ENCODE measurements at regions not wholly inside any gene's neighbourhood (a gene's known extent, or its start where the extent isn't known, plus 50 kb on each side); places are given as distances from the start of the nearest gene placed in this dataset.

DNA sequence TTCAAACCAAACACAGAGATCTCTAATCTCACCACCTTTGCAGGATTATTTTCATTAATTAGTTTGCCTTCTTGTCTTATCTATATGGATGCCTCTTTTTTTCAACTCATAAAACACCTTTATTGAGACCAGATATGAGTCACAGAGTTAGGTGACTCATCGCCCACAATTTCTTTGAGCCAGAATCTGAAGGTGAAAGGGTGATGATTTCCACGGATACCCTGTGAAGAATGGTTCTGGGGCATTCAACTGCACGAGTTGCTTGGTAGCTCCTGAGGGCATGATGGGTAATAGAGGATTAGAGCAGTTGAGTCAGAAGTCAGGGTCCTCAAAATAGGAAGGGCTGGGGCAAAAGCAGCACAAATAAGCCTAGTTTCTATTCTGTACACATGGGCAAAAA, 128.2 kb downstream of the TBX19 start (continued):
- TF ChIP-seq SMC3 (IDR thresholded peaks at IDR 0.05; ENCODE audit: borderline replicate concordance, low read length) (no peak), ATF7 (IDR thresholded peaks at IDR 0.05; ENCODE audit: low read depth) (peak; percentile 69), EZH2 (IDR thresholded peaks at IDR 0.05; ENCODE audit: borderline replicate concordance, control insufficient read depth, low read depth, low read length) (no peak), MYC (IDR thresholded peaks at IDR 0.05; ENCODE audit: insufficient read depth, insufficient read length, insufficient replicate concordance, low read length, severe bottlenecking) (no peak), TCF3 (IDR thresholded peaks at IDR 0.05; ENCODE audit: borderline replicate concordance, insufficient read depth, low read depth, low read length) (no peak), EP300 (IDR thresholded peaks at IDR 0.05; ENCODE audit: borderline replicate concordance in 1 of 2, control insufficient read depth in 1 of 2, low read depth in 2 of 2, low read length in 2 of 2) (peak in 1 of 2 experiments; percentile 49; a peak in 1 of 4 replicates), ZNF24 (IDR thresholded peaks at IDR 0.05) (no peak), SUPT20H (IDR thresholded peaks at IDR 0.05; ENCODE audit: borderline replicate concordance, control insufficient read depth, low read depth, low read length) (no peak), RUNX3 (IDR thresholded peaks at IDR 0.05; ENCODE audit: low read length) (peak; percentile 50; the same call in 1 of the 2 replicates), BCLAF1 (IDR thresholded peaks at IDR 0.05) (no peak), IKZF1 (conservative IDR thresholded peaks at IDR 0.05) (peak; percentile 52), RBBP5 (conservative IDR thresholded peaks at IDR 0.05) (no peak), NBN (IDR thresholded peaks at IDR 0.05) (0 out of 2 replicates have a peak, but pooled peaks have one; percentile 27), JUNB (IDR thresholded peaks at IDR 0.05) (peak; percentile 86), SIN3A (IDR thresholded peaks at IDR 0.05; ENCODE audit: low read depth, low read length) (no peak), CBX3 (IDR thresholded peaks at IDR 0.05; ENCODE audit: borderline replicate concordance, low read depth) (no peak), TARDBP (IDR thresholded peaks at IDR 0.05; ENCODE audit: borderline replicate concordance) (no peak), CHD2 (IDR thresholded peaks at IDR 0.05; ENCODE audit: borderline replicate concordance, low read depth, low read length) (no peak), ZNF207 (IDR thresholded peaks at IDR 0.05; ENCODE audit: borderline replicate concordance) (no peak), SMAD1 (IDR thresholded peaks at IDR 0.05; ENCODE audit: low read depth, partially characterized antibody) (no peak), CBX5 (IDR thresholded peaks at IDR 0.05; ENCODE audit: low read depth) (no peak), FOXK2 (IDR thresholded peaks at IDR 0.05) (no peak), BRCA1 (IDR thresholded peaks at IDR 0.05; ENCODE audit: low read depth, low read length) (no peak), POLR2A (IDR thresholded peaks at IDR 0.05; ENCODE audit: low read depth, low read length) (no peak), CREM (IDR thresholded peaks at IDR 0.05; ENCODE audit: low read depth) (peak; percentile 23; the same call in 1 of the 2 replicates)
- TF ChIP-seq, protein P1, sequence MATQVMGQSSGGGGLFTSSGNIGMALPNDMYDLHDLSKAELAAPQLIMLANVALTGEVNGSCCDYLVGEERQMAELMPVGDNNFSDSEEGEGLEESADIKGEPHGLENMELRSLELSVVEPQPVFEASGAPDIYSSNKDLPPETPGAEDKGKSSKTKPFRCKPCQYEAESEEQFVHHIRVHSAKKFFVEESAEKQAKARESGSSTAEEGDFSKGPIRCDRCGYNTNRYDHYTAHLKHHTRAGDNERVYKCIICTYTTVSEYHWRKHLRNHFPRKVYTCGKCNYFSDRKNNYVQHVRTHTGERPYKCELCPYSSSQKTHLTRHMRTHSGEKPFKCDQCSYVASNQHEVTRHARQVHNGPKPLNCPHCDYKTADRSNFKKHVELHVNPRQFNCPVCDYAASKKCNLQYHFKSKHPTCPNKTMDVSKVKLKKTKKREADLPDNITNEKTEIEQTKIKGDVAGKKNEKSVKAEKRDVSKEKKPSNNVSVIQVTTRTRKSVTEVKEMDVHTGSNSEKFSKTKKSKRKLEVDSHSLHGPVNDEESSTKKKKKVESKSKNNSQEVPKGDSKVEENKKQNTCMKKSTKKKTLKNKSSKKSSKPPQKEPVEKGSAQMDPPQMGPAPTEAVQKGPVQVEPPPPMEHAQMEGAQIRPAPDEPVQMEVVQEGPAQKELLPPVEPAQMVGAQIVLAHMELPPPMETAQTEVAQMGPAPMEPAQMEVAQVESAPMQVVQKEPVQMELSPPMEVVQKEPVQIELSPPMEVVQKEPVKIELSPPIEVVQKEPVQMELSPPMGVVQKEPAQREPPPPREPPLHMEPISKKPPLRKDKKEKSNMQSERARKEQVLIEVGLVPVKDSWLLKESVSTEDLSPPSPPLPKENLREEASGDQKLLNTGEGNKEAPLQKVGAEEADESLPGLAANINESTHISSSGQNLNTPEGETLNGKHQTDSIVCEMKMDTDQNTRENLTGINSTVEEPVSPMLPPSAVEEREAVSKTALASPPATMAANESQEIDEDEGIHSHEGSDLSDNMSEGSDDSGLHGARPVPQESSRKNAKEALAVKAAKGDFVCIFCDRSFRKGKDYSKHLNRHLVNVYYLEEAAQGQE (IDR thresholded peaks at IDR 0.05; ENCODE audit: low read depth, low read length), result no peak
- TF ChIP-seq, protein P2, sequence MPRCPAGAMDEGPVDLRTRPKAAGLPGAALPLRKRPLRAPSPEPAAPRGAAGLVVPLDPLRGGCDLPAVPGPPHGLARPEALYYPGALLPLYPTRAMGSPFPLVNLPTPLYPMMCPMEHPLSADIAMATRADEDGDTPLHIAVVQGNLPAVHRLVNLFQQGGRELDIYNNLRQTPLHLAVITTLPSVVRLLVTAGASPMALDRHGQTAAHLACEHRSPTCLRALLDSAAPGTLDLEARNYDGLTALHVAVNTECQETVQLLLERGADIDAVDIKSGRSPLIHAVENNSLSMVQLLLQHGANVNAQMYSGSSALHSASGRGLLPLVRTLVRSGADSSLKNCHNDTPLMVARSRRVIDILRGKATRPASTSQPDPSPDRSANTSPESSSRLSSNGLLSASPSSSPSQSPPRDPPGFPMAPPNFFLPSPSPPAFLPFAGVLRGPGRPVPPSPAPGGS (IDR thresholded peaks at IDR 0.05; ENCODE audit: borderline replicate concordance, insufficient read depth, low read depth, low read length, poor library complexity, severe bottlenecking), result no peak

Data from GM12878 (cell line).